IMR-90 (cell line): ENCODE measurements at regions not wholly inside any gene's neighbourhood (a gene's known extent, or its start where the extent isn't known, plus 50 kb on each side); places are given as distances from the start of the nearest gene placed in this dataset.

Experiments used
- ATAC-seq: fragments of 200-7000 bp; cut with Tn5 transposase; 2 replicates; pipeline ENCODE4 v1.9.1; 2020; ENCODE audit warnings: low read depth, mild to moderate bottlenecking, moderate library complexity
- BruUV-seq: library from RNA; stranded (reverse); fragments of 400-500 nt; replicated peaks from 2 replicates; lab custom pipeline; 2021; lab: Mats Ljungman, UMichigan
- CTCF ChIA-PET: fragments of 300-600 bp; formaldehyde crosslinking; extraction: SDS; loops from one replicate; lab custom pipeline; 2021; ENCODE audit warnings: antibody characterized with exemption; lab: Yijun Ruan, JAX
- POLR2A ChIA-PET: fragments of 300-600 bp; sonication (Branson Sonifier 250); formaldehyde crosslinking; loops from one replicate; lab custom pipeline; 2022; ENCODE audit warnings: antibody characterized with exemption; ENCODE audit not compliant: unreplicated experiment; lab: Charles Lee
- DNase-seq: peaks from one replicate; pipeline ENCODE4 v3.0.0; 2013
- H2AFZ ChIP-seq: replicated peaks from 2 replicates; pipeline ENCODE3; 2013; ENCODE audit warnings: low read length, mild to moderate bottlenecking; ENCODE audit not compliant: poor library complexity
- H2AK5ac ChIP-seq: 2 replicates; pipeline ENCODE4 v1.6.1; 2013; ENCODE audit warnings: low read depth, low read length, inconsistent platforms
- H2AK9ac ChIP-seq: replicated peaks from 2 replicates; pipeline ENCODE3; 2013; ENCODE audit warnings: mild to moderate bottlenecking, low read depth, low read length, moderate library complexity; ENCODE audit not compliant: poor library complexity
- H2BK120ac ChIP-seq: 2 replicates; pipeline ENCODE4 v1.6.1; 2013; ENCODE audit warnings: low read depth, low read length, inconsistent platforms
- H2BK15ac ChIP-seq: 3 replicates; pipeline ENCODE4 v1.6.1; 2013; ENCODE audit warnings: low read depth, low read length, inconsistent platforms
- H2BK20ac ChIP-seq: 2 replicates; pipeline ENCODE4 v1.6.1; 2013; ENCODE audit warnings: low read depth, mild to moderate bottlenecking, inconsistent platforms, low read length, moderate library complexity
- H2BK5ac ChIP-seq: 2 replicates; pipeline ENCODE4 v1.6.1; 2013; ENCODE audit warnings: mild to moderate bottlenecking, low read depth, low read length, inconsistent platforms; ENCODE audit not compliant: poor library complexity, severe bottlenecking
- H3K14ac ChIP-seq: replicated peaks from 2 replicates; pipeline ENCODE4 v1.6.1; 2013; ENCODE audit warnings: low read depth, low read length, inconsistent platforms
- H3K18ac ChIP-seq: 2 replicates; pipeline ENCODE4 v1.6.1; 2013; ENCODE audit warnings: low read depth, low read length, control low read depth
- H3K23ac ChIP-seq: 2 replicates; pipeline ENCODE4 v1.6.1; 2013; ENCODE audit warnings: low read depth, low read length, inconsistent platforms
- H3K27ac ChIP-seq: 2 replicates; pipeline ENCODE4 v1.5.1; 2013; ENCODE audit warnings: mild to moderate bottlenecking, control low read depth, low read length; ENCODE audit not compliant: insufficient read depth
- H3K27me3 ChIP-seq: 2 replicates; pipeline ENCODE4 v1.6.1; 2013; ENCODE audit warnings: low read length; ENCODE audit not compliant: control insufficient read depth, insufficient read depth
- H3K36me3 ChIP-seq: 2 replicates; pipeline ENCODE4 v1.6.1; 2013; ENCODE audit warnings: low read length, mixed read lengths; ENCODE audit not compliant: control insufficient read depth, insufficient read depth
- H3K4ac ChIP-seq: 2 replicates; pipeline ENCODE4 v1.6.1; 2013; ENCODE audit warnings: low read depth, low read length, inconsistent platforms
- H3K4me1 ChIP-seq: 2 replicates; pipeline ENCODE4 v1.6.1; 2013; ENCODE audit warnings: low read length, mixed read lengths; ENCODE audit not compliant: control insufficient read depth, insufficient read depth
- H3K4me2 ChIP-seq: 2 replicates; pipeline ENCODE4 v1.6.1; 2013; ENCODE audit warnings: low read depth, mild to moderate bottlenecking, control low read depth, low read length, moderate library complexity
- H3K4me3 ChIP-seq: 2 replicates; pipeline ENCODE4 v1.5.1; 2013; ENCODE audit warnings: low read depth, mild to moderate bottlenecking, control low read depth, low read length, moderate library complexity; ENCODE audit not compliant: insufficient read depth
- H3K56ac ChIP-seq: 2 replicates; pipeline ENCODE4 v1.6.1; 2013; ENCODE audit warnings: low read length, inconsistent platforms; ENCODE audit not compliant: insufficient read depth; ENCODE audit errors: extremely low read depth
- H3K79me1 ChIP-seq, 2 experiments: 2 replicates each; pipeline ENCODE4 v1.6.1; 2013; ENCODE audit warnings: low read length in 2 of 2, inconsistent platforms in 1 of 2, low read depth in 1 of 2
- H3K9ac ChIP-seq: 2 replicates; pipeline ENCODE4 v1.6.1; 2013; ENCODE audit warnings: low read depth, low read length, control low read depth
- H3K9me1 ChIP-seq: 2 replicates; pipeline ENCODE4 v1.6.1; 2013; ENCODE audit warnings: low read length, inconsistent platforms; ENCODE audit not compliant: insufficient read depth
- H3K9me3 ChIP-seq: 2 replicates; pipeline ENCODE4 v1.6.1; 2013; ENCODE audit warnings: low read length; ENCODE audit not compliant: control insufficient read depth, insufficient read depth
- H4K20me1 ChIP-seq: 2 replicates; pipeline ENCODE4 v1.6.1; 2013; ENCODE audit warnings: low read length, inconsistent platforms; ENCODE audit not compliant: insufficient read depth
- H4K5ac ChIP-seq: 2 replicates; pipeline ENCODE4 v1.6.1; 2013; ENCODE audit warnings: mild to moderate bottlenecking, low read depth, low read length, control low read depth
- H4K8ac ChIP-seq, 2 experiments: 2 replicates each; pipeline ENCODE4 v1.6.1; 2013; ENCODE audit warnings: low read depth in 2 of 2, low read length in 2 of 2, control low read depth in 1 of 2, inconsistent platforms in 1 of 2
- H4K91ac ChIP-seq: 2 replicates; pipeline ENCODE4 v1.6.1; 2013; ENCODE audit warnings: low read depth, low read length, inconsistent platforms; ENCODE audit not compliant: insufficient read depth
- BHLHE40 ChIP-seq: fragments of 150-350 bp; IDR thresholded peaks from 2 replicates; pipeline ENCODE4 v1.6.1; 2016; ENCODE audit warnings: mild to moderate bottlenecking, low read depth, low read length
- CEBPB ChIP-seq: IDR thresholded peaks from 2 replicates; pipeline ENCODE4 v1.6.1; 2012; ENCODE audit warnings: low read depth, low read length, improper control_type of control experiment
- CHD1 ChIP-seq: IDR thresholded peaks from 2 replicates; pipeline ENCODE4 v1.6.1; 2012; ENCODE audit warnings: low read depth, low read length, improper control_type of control experiment
- CTCF ChIP-seq: conservative IDR thresholded peaks from 2 replicates; pipeline ENCODE4 v1.5.1; 2012; ENCODE audit warnings: mild to moderate bottlenecking, low read depth, low read length, improper control_type of control experiment
- FOS ChIP-seq: fragments of 150-350 bp; IDR thresholded peaks from 2 replicates; pipeline ENCODE4 v1.6.1; 2016; ENCODE audit warnings: low read depth, low read length
- MAFK ChIP-seq: IDR thresholded peaks from 2 replicates; pipeline ENCODE4 v1.6.1; 2012; ENCODE audit warnings: low read depth, low read length, improper control_type of control experiment
- MAZ ChIP-seq: IDR thresholded peaks from 2 replicates; pipeline ENCODE4 v1.6.1; 2012; ENCODE audit warnings: low read depth, mild to moderate bottlenecking, low read length, improper control_type of control experiment, moderate library complexity, borderline replicate concordance
- MXI1 ChIP-seq: IDR thresholded peaks from 2 replicates; pipeline ENCODE4 v1.6.1; 2012; ENCODE audit warnings: low read depth, mild to moderate bottlenecking, low read length, moderate library complexity, borderline replicate concordance
- NFE2L2 ChIP-seq: fragments of 150-350 bp; IDR thresholded peaks from 2 replicates; pipeline ENCODE4 v1.6.1; 2016; ENCODE audit warnings: low read depth, mild to moderate bottlenecking, low read length
- POLR2A ChIP-seq: IDR thresholded peaks from 2 replicates; pipeline ENCODE4 v1.6.1; 2012; ENCODE audit warnings: mild to moderate bottlenecking, low read depth, low read length
- RAD21 ChIP-seq: IDR thresholded peaks from 2 replicates; pipeline ENCODE4 v1.6.1; 2012; ENCODE audit warnings: low read length, improper control_type of control experiment
- RCOR1 ChIP-seq: IDR thresholded peaks from 2 replicates; pipeline ENCODE4 v1.6.1; 2012; ENCODE audit warnings: mild to moderate bottlenecking, low read length, improper control_type of control experiment; ENCODE audit not compliant: insufficient replicate concordance
- RFX5 ChIP-seq: IDR thresholded peaks from 2 replicates; pipeline ENCODE4 v1.8.0; 2012; ENCODE audit warnings: low read depth, mild to moderate bottlenecking, low read length, moderate library complexity
- SMC3 ChIP-seq: fragments of 150-350 bp; IDR thresholded peaks from 2 replicates; pipeline ENCODE4 v1.6.1; 2016; ENCODE audit warnings: low read depth, mild to moderate bottlenecking, antibody characterized with exemption, low read length, moderate library complexity
- WGBS, 2 experiments: methylation state at CpG; one replicate each; pipeline versions ENCODE4 v1.1.5 to v1.1.7; 2013; ENCODE audit warnings: missing lambda C conversion rate in 2 of 2; ENCODE audit not compliant: insufficient read length in 1 of 2; ENCODE audit errors: extremely low coverage in 2 of 2; 5-methylcytosine and 5-hydroxymethylcytosine counted together
- dilution Hi-C: fragments of 300-500 bp; cut with HindIII; formaldehyde crosslinking; loops from one replicate; pipeline ENCODE4 v1.14.3; 2018; ENCODE audit warnings: low sequenced_read_pairs; ENCODE audit not compliant: unreplicated experiment
- in situ Hi-C: fragments of 300-500 bp; cut with MboI; formaldehyde crosslinking; loops from 3 replicates; pipeline ENCODE4 v1.14.3; 2019; ENCODE audit warnings: low sequenced_read_pairs, inconsistent platforms, mixed read lengths
- intact Hi-C: fragments of 100-400 bp; cut with micrococcal nuclease; formaldehyde crosslinking; loops from 2 replicates; pipeline ENCODE4 v1.10.0; 2022
- TF ChIP-seq, protein P1 (sequence below): fragments of 150-350 bp; IDR thresholded peaks from 2 replicates; pipeline ENCODE4 v1.6.1; 2016; ENCODE audit warnings: low read depth, mild to moderate bottlenecking, low read length, moderate library complexity, borderline replicate concordance
- TF ChIP-seq, protein P2 (sequence below): fragments of 150-350 bp; IDR thresholded peaks from 2 replicates; pipeline ENCODE4 v1.6.1; 2017; ENCODE audit warnings: mild to moderate bottlenecking, antibody characterized with exemption, low read length, low read depth

GRCh38 chr18:43389163-43389562 lies 111.9 kb upstream of the SYT4 start:
- no peak overlapping the region for H2AK9ac ChIP-seq
- intact Hi-C loops (no loop called here), dilution Hi-C loops (no loop called here), in situ Hi-C loops (no loop called here)
- no peaks in the 10 kb centered on the region for H3K79me1 ChIP-seq
- no peaks in the 10 kb centered on the region for H3K36me3 ChIP-seq
- DNase-seq (no peak), ATAC-seq (no peak)
- no peak overlapping the region for H3K56ac ChIP-seq
- no peaks in the 10 kb centered on the region for H3K27me3 ChIP-seq
- no peak overlapping the region for H4K91ac ChIP-seq
- H3K4me2 ChIP-seq, result no peak overlapping the region
- H3K4me3 ChIP-seq, result no peak overlapping the region
- no peak overlapping the region for H2AK5ac ChIP-seq
- H4K5ac ChIP-seq, result no peak overlapping the region
- no peak overlapping the region for H2BK15ac ChIP-seq
- H3K9me3 ChIP-seq, result peaks cover 3% of the 10 kb centered on the region
- ChIA-PET CTCF (no interaction called here), POLR2A (no interaction called here)
- H3K14ac ChIP-seq, result no peak overlapping the region
- H3K4me1 ChIP-seq, result no peaks in the 10 kb centered on the region
- H3K4ac ChIP-seq, result no peak overlapping the region
- no peak overlapping the region for H3K23ac ChIP-seq
- H3K18ac ChIP-seq, result no peak overlapping the region
- no peaks in the 10 kb centered on the region for H3K9me1 ChIP-seq
- H2BK120ac ChIP-seq, result no peak overlapping the region
- H2BK20ac ChIP-seq, result no peak overlapping the region
- TF ChIP-seq, protein P1, sequence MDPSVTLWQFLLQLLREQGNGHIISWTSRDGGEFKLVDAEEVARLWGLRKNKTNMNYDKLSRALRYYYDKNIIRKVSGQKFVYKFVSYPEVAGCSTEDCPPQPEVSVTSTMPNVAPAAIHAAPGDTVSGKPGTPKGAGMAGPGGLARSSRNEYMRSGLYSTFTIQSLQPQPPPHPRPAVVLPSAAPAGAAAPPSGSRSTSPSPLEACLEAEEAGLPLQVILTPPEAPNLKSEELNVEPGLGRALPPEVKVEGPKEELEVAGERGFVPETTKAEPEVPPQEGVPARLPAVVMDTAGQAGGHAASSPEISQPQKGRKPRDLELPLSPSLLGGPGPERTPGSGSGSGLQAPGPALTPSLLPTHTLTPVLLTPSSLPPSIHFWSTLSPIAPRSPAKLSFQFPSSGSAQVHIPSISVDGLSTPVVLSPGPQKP, result no peak
- no peak for TF ChIP-seq MXI1
- TF ChIP-seq, protein P2, sequence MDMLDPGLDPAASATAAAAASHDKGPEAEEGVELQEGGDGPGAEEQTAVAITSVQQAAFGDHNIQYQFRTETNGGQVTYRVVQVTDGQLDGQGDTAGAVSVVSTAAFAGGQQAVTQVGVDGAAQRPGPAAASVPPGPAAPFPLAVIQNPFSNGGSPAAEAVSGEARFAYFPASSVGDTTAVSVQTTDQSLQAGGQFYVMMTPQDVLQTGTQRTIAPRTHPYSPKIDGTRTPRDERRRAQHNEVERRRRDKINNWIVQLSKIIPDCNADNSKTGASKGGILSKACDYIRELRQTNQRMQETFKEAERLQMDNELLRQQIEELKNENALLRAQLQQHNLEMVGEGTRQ, result no peak
- no peak for TF ChIP-seq RAD21
- TF ChIP-seq FOS, result no peak
- TF ChIP-seq CTCF, result no peak
- TF ChIP-seq RFX5, result no peak
- TF ChIP-seq SMC3, result no peak
- TF ChIP-seq CEBPB, result no peak
- no peak for TF ChIP-seq RCOR1
- TF ChIP-seq NFE2L2, result no peak
- TF ChIP-seq MAFK, result no peak
- TF ChIP-seq BHLHE40, result no peak
- no peak for TF ChIP-seq POLR2A
- TF ChIP-seq CHD1, result no peak
- TF ChIP-seq MAZ, result no peak
- H4K8ac ChIP-seq, result no peak overlapping the region
- H4K20me1 ChIP-seq, result no peaks in the 10 kb centered on the region
- H2AFZ ChIP-seq, result no peak overlapping the region
- no peak overlapping the region for H3K9ac ChIP-seq
- H3K27ac ChIP-seq, result no peak overlapping the region
- no peak overlapping the region for H2BK5ac ChIP-seq
- no CpG with 5 or more reads among the region's 2 CpGs for WGBS, 2 experiments
- BruUV-seq, result no TSS peak
